Testis (tissue), 2 donors: ENCODE measurements at regions not wholly inside any gene's neighbourhood (a gene's known extent, or its start where the extent isn't known, plus 50 kb on each side); places are given as distances from the start of the nearest gene placed in this dataset.

Experiments used
- CTCF ChIP-seq, 3 experiments: fragments of 450-650 bp in 2 of 3; fragments of 200-600 bp in 1 of 3; sonication (generic) in 1 of 3; IDR thresholded peaks; one replicate each; pipeline ENCODE4 v1.5.1; 2016 to 2019; ENCODE audit warnings: antibody characterized with exemption in 3 of 3, mild to moderate bottlenecking in 2 of 3, moderate library complexity in 1 of 3
- POLR2A ChIP-seq: fragments of 450-650 bp; IDR thresholded peaks from one replicate; pipeline ENCODE4 v1.6.1; 2017; ENCODE audit warnings: antibody characterized with exemption, mild to moderate bottlenecking, moderate library complexity

GRCh38 chr2:49857371-49858112, 703.2 kb upstream of the FSHR start:
- TF ChIP-seq CTCF (IDR thresholded peaks at IDR 0.05) (no peak), POLR2A (no peak)
